ENCODE measurements at regions not wholly inside any gene's neighbourhood (a gene's known extent, or its start where the extent isn't known, plus 50 kb on each side); places are given as distances from the start of the nearest gene placed in this dataset.
"Not testable (repeated sequence)": the region's sequence is repeated elsewhere in the genome, so short reads cannot be mapped to it uniquely, and the experiment has no call there.

DNA sequence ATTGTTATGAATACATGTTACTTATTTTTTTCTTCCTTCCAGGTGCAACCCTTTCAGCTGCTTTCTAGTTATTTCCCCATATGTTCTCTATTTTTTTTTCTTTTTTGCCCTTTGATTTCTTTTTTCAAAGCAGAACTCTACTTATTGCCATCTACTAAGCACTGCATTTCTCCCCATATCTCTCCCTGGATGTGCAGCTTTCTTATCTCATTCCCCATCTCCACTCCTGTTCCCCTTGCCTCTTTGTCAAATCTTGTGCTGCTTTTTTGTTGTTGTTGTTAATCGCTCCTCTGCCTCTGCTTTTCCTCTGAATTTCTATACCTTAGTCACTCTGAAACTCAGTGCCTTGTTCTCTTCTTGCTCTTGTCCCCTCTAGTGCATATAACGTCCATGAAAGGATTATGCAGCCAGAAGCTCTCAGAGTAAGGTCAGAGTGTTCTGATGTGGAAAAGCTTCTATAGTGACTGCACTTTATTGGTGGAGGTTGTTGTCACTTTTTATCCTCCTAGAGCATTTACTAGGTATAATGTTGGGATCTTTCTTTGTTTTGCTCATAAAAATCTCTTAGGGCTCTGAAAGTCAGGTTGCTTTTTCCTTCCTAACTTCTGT is 51.1 kb upstream of the JADE1 start:
- DNase-seq: no peak

DNA sequence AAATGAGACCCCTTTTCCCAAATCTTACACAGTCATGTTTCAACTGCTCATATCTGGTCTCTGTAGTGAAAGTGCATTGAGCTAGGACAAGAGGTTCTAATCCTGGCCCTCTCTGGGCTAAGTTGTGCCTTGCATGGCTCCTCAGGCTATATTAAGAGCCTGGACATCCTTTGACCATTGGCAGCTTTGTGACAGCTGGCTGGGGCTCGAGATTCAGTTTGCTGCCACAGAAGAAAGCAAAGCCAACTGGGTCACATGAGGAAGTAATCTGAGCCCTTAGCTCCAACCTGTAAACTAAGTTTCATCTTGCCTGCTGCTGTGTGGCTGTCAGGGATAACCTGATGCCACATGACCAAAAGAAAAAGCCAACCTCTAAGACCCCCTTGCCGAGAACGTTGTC is 51.8 kb upstream of the JADE1 start:
- no peak for DNase-seq

DNA sequence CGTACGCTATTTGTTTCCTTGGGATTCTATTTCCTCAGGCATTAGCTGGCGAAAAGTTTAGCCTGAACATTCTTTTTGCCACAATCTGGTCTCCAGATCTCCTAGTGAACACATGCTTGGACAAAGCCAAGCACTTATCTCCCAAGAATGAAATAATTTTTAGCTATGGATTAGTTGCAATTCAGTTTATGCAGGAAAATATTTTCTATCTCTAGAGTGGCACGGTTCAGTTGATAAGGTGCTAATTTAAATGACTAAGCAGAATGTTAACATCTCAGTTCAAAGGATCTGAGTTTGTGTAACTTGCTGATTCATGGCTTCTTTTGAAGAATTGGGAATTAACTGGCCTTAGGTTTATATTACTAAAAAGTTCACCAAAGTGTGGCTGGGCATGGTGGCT is 58.1 kb upstream of the JADE1 start:
- no peak for DNase-seq

DNA sequence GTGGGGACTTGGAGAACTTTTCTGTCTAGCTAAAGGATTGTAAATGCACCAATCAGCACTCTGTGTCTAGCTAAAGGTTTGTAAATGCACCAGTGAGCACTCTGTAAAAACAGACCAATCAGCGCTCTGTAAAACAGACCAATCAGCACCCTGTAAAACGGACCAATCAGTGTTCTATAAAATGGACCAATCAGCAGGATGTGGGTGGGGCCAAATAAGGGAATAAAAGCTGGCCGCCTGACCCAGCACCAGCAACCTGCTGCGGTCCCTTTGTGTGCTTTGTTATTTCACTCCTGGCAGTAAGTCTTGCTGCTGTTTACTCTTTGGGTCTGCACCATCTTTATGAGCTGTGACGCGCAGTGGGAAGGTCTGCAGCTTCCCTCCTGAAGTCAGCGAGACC is 67.8 kb upstream of the JADE1 start:
- DNase-seq: not testable (repeated sequence)

DNA sequence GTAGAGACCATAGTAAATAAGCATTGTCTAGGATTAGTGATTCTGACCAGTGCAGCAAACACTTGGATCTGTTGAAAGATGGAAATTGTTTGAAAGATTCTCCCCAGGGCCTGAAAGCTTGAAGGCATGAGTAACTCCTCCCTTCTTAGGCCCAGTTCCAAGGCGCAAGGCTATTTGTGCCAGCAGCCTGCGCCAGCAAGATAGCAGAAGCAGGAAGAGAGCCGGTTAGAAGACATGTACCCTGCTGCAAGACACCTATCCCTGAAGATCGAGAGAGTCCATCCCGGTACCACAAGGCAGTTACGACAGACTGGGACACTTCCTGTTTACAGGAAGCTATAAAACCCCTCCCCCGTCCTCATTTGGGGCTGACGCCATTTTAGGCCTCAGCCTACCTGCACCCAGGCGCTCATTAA is 72.4 kb upstream of the JADE1 start:
- DNase-seq: no peak

DNA sequence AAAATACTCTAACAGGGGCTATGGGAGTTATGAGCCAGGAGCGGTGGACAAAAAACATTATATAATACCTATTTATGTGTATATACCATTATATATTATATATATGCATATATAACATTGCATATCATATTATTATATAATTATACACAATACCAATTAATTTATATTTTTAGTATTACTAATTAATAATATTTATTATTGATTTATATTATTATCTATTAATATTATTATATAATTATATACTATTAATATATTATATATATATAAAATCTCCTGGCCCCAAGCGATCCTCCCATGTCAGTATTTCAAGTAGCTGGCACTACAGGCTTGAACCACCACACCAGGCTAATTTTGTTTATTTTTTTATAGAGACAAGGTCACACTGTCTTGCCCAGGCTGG is 73.8 kb upstream of the JADE1 start:
- no peak for DNase-seq

DNA sequence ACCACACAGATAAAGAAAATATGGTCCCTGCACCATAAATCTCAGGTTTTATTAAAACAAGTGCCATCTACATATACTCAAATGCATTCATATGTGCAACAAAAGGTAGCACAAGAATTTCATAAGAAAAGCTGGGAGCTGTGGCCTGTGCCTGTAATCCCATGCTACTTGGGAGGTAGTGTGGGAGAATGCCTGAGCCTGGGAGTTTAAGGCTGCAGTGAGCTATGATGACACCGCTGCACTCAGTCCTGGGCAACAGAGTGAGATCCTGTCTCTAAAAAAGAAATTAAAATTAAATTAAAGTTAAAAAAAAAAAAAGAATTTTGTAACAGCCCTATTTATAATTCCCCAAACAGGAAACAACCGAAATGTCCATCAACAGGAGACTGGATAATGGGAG is 81.3 kb upstream of the JADE1 start:
- DNase-seq: no peak

DNA sequence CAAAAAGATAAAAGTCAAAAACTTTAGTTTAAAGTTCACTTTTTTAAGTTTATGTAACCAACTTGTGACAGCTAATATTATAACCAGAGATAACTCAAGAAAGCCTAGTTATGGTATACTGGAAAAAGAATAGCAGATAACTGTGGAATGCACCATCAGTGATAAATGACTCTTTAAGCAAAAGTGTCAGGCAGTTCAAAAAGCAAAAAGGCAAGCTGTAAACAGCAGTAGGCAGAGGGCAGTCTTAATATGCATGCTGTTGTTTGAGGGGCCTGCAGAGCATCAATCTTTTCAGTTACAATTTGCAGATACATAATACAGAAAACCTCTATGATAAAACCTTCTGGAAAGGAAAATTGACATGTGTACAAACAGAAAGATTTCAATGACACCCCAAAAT is 81.8 kb upstream of the JADE1 start:
- no peak for DNase-seq

DNA sequence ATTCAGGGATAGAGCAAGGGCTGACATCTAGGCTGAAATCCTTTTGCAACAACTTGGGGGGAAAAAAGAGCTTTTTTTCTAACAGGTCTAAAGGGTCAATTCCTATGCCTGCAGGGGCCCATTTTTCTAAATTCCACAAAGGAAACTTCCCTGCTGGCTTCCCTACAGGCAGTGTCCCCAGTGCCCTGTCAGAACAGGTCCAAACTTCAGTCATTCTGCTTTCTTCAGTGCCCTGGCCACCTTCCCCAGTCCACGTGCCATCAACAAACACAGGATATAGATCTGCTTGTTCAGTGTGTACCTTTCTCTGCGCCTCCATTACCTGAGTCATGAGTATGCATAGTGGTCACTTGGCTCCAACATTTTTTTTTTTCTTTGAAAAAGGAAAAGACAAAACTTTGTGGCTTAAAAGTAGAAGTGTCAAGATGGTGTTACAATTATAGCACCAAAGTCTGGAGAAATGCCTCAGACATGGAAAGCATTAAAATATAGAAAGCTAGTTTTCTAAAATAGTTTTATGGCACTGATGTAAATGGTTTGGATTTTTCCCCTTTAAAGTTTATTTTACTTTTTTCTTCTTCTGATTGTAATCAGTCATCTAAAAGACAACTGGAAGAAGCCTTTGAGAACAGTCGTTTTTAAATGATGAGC is 84.0 kb upstream of the JADE1 start:
- no peak for DNase-seq

DNA sequence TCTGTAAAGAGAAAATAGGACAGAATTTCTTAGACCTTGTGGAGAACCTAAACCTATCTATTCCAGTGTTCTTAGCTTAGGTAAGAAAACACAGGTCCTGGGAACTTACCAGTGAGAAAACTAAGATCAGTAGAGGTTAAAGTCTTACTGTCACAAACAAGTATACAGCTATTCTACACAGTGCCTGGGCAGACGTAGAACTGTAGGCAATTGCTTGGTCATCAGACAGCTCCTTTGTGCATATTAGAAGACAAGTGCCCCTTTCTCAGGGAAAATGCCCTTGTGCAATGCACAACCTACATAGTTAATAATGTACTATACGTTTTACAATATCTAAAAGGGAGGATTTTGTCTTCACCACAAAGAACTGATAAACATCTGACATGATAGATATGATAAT is 86.6 kb upstream of the JADE1 start:
- DNase-seq: no peak

DNA sequence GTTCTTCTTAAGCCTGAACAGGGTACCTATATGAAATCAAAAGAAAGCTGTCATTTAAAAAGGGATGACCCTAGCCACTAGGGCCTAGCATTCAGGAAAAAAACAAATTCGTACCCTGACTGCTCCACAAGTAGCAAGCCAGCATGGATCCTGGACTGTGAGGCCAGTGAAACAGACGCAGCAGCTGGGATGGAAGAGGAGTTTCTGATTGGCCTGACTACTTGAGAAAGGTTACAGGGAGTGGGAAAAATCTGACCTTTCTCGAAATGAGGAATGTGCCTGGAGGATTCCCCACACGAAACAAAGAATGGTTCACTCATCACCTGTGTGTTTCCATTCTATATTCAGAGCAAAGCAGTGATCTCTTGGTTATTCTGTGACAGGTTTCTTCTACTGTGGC is 87.6 kb upstream of the JADE1 start:
- DNase-seq: no peak

DNA sequence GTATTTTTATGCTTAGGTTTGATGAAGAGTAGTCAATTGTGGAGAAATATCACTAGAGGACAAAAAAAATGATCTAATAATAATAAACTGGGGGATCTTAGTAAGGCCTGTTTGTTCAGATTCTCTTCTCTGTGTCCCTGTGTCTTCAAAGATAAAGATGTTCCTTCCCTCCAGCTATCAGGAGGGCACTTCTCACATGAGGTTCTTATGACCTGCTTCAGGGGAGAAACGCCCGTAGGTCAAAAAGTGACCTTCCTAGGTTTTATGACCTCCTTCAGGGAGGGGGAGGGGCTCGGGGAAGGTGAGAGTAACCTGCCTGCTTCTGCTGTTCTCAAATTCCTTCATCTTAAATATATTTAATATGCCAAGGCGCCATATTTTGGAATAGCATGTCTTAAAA is 89.2 kb upstream of the JADE1 start:
- no peak for DNase-seq

DNA sequence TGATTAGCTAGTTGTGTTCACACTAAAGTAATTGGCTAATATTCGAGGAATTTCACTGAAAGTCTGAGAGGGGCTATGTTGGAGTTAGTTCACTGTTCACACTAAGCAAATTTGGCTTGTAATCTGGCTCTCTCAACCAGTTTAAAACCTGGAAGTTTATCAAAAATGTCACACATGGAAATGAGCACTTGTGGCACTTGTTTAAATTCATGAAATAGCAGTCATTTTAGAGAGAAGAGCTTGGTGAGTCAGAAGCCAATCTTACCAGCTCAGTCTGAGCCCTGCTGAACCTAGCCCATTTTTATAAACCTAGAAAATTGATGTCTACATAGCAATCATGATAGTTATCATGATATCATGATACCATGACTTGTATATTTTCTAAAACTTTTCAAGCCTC is 90.7 kb upstream of the JADE1 start:
- no peak for DNase-seq

DNA sequence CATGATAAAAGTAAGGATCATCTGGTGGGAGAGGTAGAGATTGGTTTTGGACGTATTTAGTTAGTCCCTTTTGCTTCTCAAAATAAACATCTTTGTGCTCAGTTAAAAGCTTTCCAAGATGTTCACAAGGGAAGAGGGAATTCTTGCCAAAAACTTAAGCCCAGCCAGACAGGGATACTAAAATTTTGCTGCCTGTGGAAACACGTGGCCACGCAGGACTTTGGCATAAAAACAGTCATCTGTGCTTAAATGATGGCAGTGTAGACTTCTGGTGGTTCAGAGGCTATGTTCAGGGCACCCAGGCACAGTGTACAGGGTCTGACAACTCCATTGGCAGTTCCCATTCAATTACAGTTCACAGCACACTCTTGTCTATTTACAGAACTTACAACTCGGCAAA is 93.2 kb upstream of the JADE1 start:
- no peak for DNase-seq

DNA sequence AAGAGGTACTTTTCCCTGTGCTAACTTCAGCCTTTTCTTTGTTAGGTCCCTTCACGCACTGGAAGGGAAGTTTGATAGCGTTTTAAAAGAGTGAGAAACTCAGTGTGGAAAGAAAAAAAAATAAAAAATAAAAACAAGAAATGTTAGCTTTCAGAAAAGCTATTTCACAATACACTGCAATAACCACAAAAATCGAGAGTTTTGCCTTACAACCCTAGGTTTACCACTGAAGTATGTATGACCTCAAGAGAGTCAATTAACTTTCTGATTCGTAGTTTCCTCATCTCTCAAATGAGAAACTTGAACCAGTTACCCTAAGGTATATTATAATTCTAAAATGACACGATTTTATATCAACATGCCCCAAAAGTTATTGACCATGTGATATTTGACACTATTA is 93.9 kb upstream of the JADE1 start:
- DNase-seq: no peak

DNA sequence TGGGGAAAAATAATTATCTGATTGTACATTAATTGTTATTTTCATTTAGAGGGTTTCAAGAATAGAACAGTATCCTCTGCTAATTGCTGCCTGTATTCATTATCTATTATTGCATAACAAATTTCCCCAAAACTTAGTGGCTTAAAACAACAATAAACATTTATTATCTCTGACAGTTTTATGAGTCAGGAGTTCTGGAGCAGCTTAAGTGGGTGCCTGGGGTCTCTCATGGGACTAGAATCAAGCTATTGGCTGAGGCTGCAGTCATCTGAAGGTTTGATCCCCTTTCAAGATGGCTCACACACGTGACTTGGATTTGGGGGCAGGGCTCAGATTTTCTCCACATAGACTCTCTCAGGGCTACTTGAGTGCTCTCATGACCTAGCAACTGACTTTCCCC is 98.1 kb upstream of the JADE1 start:
- no peak for DNase-seq

DNA sequence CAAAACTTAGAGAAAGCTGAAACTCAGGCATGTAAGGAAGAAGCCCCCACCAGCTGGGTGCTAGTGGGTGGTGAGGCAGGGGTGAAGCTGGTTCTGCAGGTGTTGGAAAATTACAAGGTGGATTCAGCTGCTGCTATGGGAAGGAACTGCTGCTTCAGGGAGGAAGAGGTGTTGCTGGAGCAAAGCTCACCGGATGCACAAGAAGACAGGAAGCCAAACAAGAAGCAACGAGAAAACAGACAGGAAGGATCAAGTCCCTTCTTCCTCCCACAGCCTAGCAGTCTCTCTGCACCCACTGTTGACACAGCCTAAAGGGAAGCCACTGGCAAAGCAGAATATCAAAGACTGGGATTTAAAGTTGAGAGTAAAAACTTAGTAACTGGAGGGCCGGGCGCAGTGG is 100.2 kb upstream of the JADE1 start:
- DNase-seq: no peak

DNA sequence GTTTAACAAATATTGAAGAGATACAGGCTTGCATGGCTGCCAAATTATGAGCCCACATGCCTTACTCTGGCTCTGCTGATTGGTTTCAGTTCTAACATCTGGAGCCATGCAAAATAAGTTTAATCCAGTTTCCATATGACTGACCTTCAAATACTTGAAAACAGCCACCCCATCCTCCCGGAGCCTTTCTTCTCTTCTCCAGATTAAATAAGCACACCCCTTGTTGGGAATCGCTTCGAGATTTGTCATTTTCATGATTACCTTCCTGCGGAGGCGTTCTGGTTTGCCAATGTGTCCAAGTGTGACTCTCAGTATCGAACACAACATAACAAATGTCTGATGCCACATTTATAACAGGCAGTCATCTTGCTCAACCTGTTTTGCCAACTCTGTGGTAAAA is 101.6 kb upstream of the JADE1 start:
- DNase-seq: no peak

DNA sequence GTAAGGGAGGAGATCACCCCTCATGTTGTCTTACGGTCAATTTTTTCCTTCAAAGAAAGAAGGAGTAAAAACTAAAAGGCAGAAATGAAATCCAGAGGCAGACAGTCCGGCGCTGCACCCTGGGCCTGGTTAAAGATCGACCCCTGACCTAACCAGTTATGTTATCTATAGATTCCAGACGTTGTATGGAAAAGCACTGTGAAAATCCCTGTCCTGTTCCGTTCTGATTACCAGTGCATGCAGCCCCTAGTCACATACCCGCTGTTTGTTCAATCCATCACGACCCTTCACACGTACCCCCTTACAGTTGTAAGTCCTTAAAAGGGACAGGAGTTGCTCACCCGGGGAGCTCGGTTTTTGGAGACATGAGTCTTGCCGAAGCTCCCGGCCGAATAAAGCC is 105.6 kb upstream of the JADE1 start:
- no peak for DNase-seq

DNA sequence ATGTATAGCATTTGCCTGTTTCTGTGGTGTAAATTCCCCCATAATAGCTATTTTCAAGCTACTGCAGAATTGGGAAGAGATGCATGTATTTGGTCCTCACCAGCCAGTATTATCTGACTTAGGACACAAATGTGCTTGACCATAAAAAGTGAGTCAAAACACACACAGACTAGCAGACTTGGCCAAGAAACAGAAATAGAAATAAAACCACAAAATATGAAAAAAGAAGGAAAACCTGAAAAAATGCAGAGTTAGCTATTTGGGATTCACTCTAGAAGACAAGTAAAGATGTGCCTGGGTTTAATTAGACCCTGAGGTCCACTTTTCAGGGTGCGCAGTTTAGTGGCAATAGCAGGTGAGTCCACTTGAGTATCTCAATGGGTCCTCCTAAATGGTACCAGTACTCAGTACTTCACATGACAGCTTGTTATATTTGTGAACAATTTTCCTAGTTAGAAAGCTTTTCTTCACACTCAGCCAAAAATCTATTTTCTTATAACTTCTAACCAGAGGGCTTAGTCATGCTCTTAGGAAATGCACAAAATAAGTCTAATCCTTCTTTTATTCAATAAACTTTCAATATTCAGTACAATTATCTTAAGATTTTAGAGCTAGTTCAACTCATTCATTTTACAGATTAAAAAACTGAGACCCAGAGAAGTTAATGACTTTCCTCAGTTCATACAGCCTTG is 108.7 kb upstream of the JADE1 start:
- no peak for DNase-seq

DNA sequence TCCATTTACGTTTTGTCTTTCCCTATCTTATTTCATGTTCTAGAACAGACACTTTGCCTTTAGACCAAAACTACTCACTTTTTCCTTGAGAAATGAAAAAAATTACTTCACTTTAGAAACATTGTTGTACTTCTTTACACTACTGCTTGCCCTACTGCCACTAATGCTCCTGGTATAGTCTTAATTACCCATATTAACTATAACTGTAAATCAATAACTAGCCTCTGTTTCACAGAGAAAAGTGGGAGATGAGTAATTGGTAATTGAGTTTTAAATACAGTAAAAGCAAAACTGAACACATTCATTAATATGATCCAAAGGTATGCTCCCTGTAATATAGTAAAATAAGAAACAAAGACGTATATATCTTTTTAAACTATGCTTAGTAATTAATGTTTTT is 111.1 kb upstream of the JADE1 start:
- DNase-seq: no peak

DNA sequence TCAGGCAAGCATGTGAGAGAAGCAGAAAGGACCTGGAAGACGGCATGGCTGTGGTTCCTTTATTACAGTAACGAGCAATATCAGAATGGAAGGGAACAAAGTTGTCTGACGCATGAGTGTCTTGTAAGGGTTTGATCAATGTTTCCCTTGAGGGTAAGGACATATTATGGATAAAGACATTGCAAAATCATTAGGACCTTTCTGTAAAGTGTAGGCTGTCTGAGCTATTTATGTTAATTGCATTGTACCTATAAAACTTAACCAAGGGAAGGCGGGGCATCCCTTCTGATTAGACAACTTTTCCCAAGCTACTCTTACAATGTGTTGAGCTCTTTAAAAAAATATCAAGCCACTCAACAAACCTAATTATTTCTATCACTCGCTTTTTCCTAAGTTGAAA is 112.2 kb upstream of the JADE1 start:
- DNase-seq: no peak

DNA sequence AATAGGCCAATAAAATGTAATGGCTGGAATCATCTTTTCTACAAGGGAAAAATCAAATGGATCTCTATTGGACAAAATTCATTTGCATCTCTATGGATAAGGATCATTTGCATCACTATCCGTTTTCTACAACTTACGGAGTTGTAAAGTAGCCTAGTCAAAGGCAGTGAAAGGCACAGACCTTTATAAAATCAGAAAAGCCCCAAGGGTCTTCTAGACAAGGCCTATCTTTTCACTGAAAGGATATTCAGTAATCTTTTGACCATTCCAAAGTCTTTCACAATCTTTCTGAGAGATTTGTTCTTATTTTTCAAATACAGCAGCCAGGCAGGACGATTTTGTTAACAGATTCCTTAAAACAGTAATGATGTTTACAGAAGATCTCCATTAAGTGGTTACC is 119.5 kb upstream of the JADE1 start:
- no peak for DNase-seq

DNA sequence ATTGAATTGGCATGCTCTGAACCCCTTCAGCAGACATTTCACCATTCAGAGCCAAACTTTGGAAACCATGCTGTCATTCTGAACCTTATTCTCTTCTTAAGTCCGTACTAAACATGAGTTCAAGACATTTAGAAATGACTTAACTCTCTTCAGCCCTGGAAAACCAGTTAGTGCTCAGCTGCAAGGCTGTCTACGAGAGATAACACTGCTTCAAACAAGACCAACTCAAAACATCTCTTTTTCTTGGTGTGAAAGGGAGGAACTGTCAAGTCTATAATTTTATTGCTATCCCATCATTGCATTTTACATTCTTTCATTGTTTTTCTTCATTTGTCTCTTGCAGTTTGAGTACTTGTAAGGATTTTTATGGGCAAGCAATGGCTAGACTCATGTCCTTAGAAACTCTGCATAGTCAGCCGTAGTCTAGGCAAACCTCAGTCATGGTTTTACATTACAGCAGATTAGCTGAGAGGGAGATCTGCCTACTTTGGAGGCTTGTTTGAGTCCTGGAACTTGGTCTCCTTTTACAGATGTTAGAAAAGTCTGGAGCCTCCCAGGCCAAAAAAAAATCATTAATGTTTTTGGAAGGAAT is 120.6 kb upstream of the JADE1 start:
- no peak for DNase-seq
